Tibial nerve (tissue), 4 donors: ENCODE measurements at regions not wholly inside any gene's neighbourhood (a gene's known extent, or its start where the extent isn't known, plus 50 kb on each side); places are given as distances from the start of the nearest gene placed in this dataset.

Source experiments
- DNase-seq, 2 donors: peaks; one replicate each; pipeline ENCODE4 v3.0.0-alpha.2; 2019; ENCODE audit warnings: low spot score in 2 of 2
- H3K27ac ChIP-seq, 4 donors: fragments of 200-600 bp; sonication (generic) in 3 of 4; one replicate each; pipeline ENCODE4 v1.5.1; 2017 to 2019; ENCODE audit warnings: mild to moderate bottlenecking in 1 of 4
- H3K27me3 ChIP-seq, 2 donors: fragments of 200-600 bp; sonication (generic) in 1 of 2; one replicate each; pipeline versions ENCODE4 v1.5.1 to v1.6.0; 2017 to 2019
- H3K36me3 ChIP-seq, 3 donors: fragments of 200-600 bp; sonication (generic); one replicate each; pipeline ENCODE4 v1.5.1; 2018 to 2019
- H3K4me1 ChIP-seq, 4 donors: fragments of 200-600 bp; sonication (generic) in 3 of 4; one replicate each; pipeline ENCODE4 v1.5.1; 2017 to 2019
- H3K4me3 ChIP-seq, 4 donors: fragments of 200-600 bp; sonication (generic) in 3 of 4; one replicate each; pipeline ENCODE4 v1.5.1; 2017 to 2019; ENCODE audit warnings: mild to moderate bottlenecking in 1 of 4, moderate library complexity in 1 of 4
- H3K9me3 ChIP-seq, 4 donors: fragments of 200-600 bp; sonication (generic) in 3 of 4; one replicate each; pipeline ENCODE4 v1.5.1; 2017 to 2019
- CTCF ChIP-seq, 5 experiments: fragments of 200-600 bp in 3 of 5; fragments of 450-650 bp in 2 of 5; sonication (generic) in 3 of 5; IDR thresholded peaks; one replicate each; pipeline ENCODE4 v1.5.1; 2016 to 2019; ENCODE audit warnings: antibody characterized with exemption in 5 of 5, mild to moderate bottlenecking in 3 of 5, moderate library complexity in 2 of 5
- EP300 ChIP-seq, 2 donors: sonication (generic); formaldehyde crosslinking; IDR thresholded peaks; one replicate each; pipeline ENCODE4 v1.6.1; 2017; ENCODE audit warnings: antibody characterized with exemption in 2 of 2, mild to moderate bottlenecking in 1 of 2
- POLR2A ChIP-seq, 2 donors: fragments of 450-650 bp; IDR thresholded peaks; one replicate each; pipeline ENCODE4 v1.6.1; 2017; ENCODE audit warnings: antibody characterized with exemption in 2 of 2, mild to moderate bottlenecking in 2 of 2, moderate library complexity in 2 of 2
- WGBS, 2 donors: methylation state at CpG; one replicate each; pipeline ENCODE4 v1.1.5; 2018; 5-methylcytosine and 5-hydroxymethylcytosine counted together

GRCh38 chr16:87012954-87013938 lies 303.9 kb downstream of the C16orf95 start:
- DNase-seq: no peak
- no peak overlapping the region for H3K4me3 ChIP-seq
- WGBS, 2 donors: 45 to 47% methylated on average over 20 to 28 of the region's 37 CpGs
- peaks cover 0 to 10% (median 0%) of the 10 kb centered on the region in 4 donors for H3K9me3 ChIP-seq
- H3K36me3 ChIP-seq: no peaks in the 10 kb centered on the region
- no peaks in the 10 kb centered on the region for H3K27me3 ChIP-seq
- H3K27ac ChIP-seq: no peak overlapping the region
- H3K4me1 ChIP-seq: peaks cover 0 to 9% (median 0%) of the 10 kb centered on the region in 4 donors
- no peak for TF ChIP-seq EP300 (IDR thresholded peaks at IDR 0.05)
- no peak for TF ChIP-seq POLR2A (IDR thresholded peaks at IDR 0.05)
- TF ChIP-seq CTCF (IDR thresholded peaks at IDR 0.05): no peak

- Histone ChIP-seq H3K27ac (no peak overlapping the region), H3K36me3 (no peaks in the 10 kb centered on the region), H3K27me3 (no peaks in the 10 kb centered on the region), H3K4me1 (peaks cover 0 to 9% (median 0%) of the 10 kb centered on the region in 4 donors), H3K9me3 (peaks cover 0 to 2% (median 0%) of the 10 kb centered on the region in 4 donors), H3K4me3 (no peak overlapping the region)
- no peak for DNase-seq
- TF ChIP-seq CTCF (IDR thresholded peaks at IDR 0.05) (no peak), EP300 (IDR thresholded peaks at IDR 0.05) (no peak), POLR2A (IDR thresholded peaks at IDR 0.05) (no peak)
- 96 to 100% methylated on average over 1 of the region's 1 CpG for WGBS, 2 donors
These were observed 303.1 kb downstream of the C16orf95 start for GRCh38 chr16:87014112-87014511.

GRCh38 chr16:87015021-87015420 lies 302.2 kb downstream of the C16orf95 start:
- H3K9me3 ChIP-seq: no peaks in the 10 kb centered on the region
- TF ChIP-seq POLR2A (IDR thresholded peaks at IDR 0.05) (no peak), EP300 (IDR thresholded peaks at IDR 0.05) (no peak), CTCF (IDR thresholded peaks at IDR 0.05) (no peak)
- no peak overlapping the region for H3K4me3 ChIP-seq
- no peaks in the 10 kb centered on the region for H3K36me3 ChIP-seq
- no peaks in the 10 kb centered on the region for H3K27me3 ChIP-seq
- H3K27ac ChIP-seq: no peak overlapping the region
- peaks cover 0 to 9% (median 0%) of the 10 kb centered on the region in 4 donors for H3K4me1 ChIP-seq
- no peak for DNase-seq
- 94 to 95% methylated on average over 5 of the region's 5 CpGs for WGBS, 2 donors

- Histone ChIP-seq H3K9me3 (no peaks in the 10 kb centered on the region), H3K36me3 (no peaks in the 10 kb centered on the region), H3K4me3 (no peak overlapping the region), H3K27ac (no peak overlapping the region), H3K4me1 (peaks cover 0 to 9% (median 0%) of the 10 kb centered on the region in 4 donors), H3K27me3 (peaks cover 0 to 8% of the 10 kb centered on the region in 2 donors)
- TF ChIP-seq POLR2A (IDR thresholded peaks at IDR 0.05): no peak
- TF ChIP-seq CTCF (IDR thresholded peaks at IDR 0.05): no peak
- TF ChIP-seq EP300 (IDR thresholded peaks at IDR 0.05): no peak
- WGBS, 2 donors: 77 to 87% methylated on average over 15 of the region's 15 CpGs
- no peak for DNase-seq
These were observed 300.9 kb downstream of the C16orf95 start for GRCh38 chr16:87016046-87017035.
